NCI-H187 treated with DMSO at 0.1 percent for 48 hours (cell line): ENCODE measurements at regions not wholly inside any gene's neighbourhood (a gene's known extent, or its start where the extent isn't known, plus 50 kb on each side); places are given as distances from the start of the nearest gene placed in this dataset.

Experiments
- DNase-seq: peaks from one replicate; lab custom pipeline; 2025; lab: John Stamatoyannopoulos, UW

- no peak for DNase-seq
These were observed 555.3 kb upstream of the CELF2 start for GRCh38 chr10:10462151-10462941.

- no peak for DNase-seq
These were observed 545.9 kb upstream of the CELF2 start for GRCh38 chr10:10471758-10472157.

DNA sequence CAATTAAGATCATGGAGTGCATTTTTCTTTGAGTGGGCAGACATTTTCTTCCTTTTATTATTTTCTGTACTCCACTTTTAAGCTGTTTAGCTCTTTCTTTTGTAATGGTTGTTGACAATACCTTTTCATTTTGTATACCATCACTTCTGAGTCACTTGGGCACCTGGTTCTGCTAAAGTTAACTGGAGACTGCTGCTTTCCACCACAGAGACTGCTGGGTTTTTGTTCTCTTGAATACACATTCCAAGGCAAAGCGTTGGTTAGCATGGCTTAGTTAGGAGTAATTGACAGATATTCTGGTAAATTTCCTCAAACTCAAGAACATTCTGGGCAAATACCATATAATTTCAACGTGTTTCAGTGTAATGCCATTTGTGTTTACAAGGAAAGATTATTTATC lies 541.9 kb upstream of the CELF2 start:
- no peak for DNase-seq

DNA sequence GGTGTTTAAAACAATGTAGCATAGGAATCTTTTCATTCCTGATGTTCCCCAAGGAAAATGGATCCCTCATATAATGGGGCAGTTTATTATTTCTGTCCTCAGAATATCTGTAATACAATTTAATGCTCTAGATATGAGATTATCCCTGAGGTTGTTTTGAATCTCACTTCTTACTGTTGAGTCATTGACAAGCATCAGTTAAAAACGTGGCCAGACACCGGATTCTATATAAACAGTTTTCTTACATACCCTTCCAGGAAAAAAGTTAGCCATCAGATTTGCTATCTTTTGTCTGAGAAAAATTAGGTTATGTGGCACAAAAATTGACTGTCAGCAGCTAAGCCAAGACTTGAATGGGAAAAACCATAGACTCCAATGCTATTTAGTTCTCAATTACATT lies 539.8 kb upstream of the CELF2 start:
- no peak for DNase-seq

- no peak for DNase-seq
These were observed 538.2 kb upstream of the CELF2 start for GRCh38 chr10:10479465-10479864.

- DNase-seq, result no peak
These were observed 535.1 kb upstream of the CELF2 start for GRCh38 chr10:10482613-10483012.

DNA sequence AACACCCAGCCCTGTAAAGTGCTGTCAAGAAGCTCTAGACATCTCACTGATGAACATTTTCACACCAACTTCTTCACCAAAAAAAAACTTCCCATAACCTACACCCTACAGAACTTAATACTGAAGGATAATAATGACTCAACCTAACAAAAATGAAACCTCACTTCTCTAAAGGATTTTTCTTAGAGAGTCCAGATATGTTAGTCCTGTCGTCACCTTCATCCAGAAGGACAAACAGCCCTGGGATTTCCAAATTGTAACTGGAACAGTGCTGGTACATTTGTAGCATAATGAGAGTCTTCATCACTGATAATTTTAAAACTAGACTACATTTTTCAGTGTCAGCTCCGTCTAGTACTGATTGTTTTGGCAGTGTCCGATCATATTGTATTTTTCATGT lies 528.6 kb upstream of the CELF2 start:
- DNase-seq, result no peak

GRCh38 chr10:10489805-10490571 lies 527.7 kb upstream of the CELF2 start:
- no peak for DNase-seq

DNA sequence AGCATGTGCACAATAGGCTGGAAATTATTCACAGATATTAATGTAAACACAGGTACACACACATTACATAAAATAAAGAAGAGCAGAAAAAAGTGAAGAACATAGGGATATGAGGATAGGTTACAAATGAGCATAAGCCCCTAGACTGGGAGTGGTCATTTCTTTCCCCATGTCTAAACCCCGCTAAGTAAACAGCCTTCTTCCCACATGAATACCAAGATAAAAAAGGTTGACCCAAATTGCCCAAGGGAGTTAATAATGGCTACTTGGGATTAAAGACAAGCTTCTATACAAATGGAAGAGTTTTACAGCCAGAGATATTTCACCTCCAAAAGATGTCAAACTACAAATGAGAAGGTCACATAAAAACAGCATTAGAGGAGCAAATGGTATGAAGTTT lies 527.1 kb upstream of the CELF2 start:
- no peak for DNase-seq

GRCh38 chr10:10492420-10492819 lies 525.3 kb upstream of the CELF2 start:
- no peak for DNase-seq

- no peak for DNase-seq
These were observed 523.8 kb upstream of the CELF2 start for GRCh38 chr10:10493833-10494232.

- no peak for DNase-seq
These were observed 520.4 kb upstream of the CELF2 start for GRCh38 chr10:10497245-10497644.

- DNase-seq, result no peak
These were observed 518.9 kb upstream of the CELF2 start for GRCh38 chr10:10498781-10499180.

GRCh38 chr10:10499839-10500238 lies 517.8 kb upstream of the CELF2 start:
- DNase-seq, result no peak

- no peak for DNase-seq
These were observed 516.7 kb upstream of the CELF2 start for GRCh38 chr10:10500937-10501336.

- no peak for DNase-seq
These were observed 513.9 kb upstream of the CELF2 start for GRCh38 chr10:10503772-10504171.

DNA sequence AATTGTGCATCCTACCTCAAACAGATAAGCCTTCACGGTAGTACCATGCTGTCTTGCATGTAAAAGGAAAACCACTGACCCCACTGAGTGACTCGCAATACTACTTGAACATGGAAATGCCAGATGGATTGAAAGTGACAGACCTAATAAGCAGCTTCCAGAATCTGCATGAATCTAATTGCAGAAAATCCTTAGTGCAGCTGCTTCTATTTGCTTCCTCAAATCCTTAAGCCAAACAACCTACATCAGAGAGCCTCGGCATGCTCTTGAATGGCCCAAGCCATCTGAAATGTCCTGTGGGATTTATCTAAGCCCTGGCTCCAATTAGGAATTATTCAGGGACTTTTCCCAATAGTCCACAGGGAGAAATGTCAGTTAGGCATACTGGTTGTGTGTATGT lies 509.5 kb upstream of the CELF2 start:
- no peak for DNase-seq

DNA sequence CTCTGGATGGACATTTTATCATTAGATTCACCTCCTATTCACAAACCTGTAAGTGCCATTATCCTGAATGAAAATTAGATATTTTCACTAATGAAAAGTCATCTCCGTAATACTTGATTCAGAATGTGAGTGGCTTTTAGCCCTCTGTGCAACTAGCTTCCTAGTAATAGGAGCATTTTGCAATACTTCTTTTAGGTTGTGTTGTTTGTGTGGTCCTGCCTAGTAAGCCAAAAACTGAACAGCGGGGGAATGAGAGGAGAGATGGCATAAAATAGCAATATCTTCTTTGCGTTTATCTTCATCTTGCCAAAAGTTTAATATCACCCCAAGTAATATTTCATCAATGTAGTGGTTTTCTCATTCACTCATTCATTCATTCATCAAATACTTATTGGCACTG lies 507.5 kb upstream of the CELF2 start:
- no peak for DNase-seq

DNA sequence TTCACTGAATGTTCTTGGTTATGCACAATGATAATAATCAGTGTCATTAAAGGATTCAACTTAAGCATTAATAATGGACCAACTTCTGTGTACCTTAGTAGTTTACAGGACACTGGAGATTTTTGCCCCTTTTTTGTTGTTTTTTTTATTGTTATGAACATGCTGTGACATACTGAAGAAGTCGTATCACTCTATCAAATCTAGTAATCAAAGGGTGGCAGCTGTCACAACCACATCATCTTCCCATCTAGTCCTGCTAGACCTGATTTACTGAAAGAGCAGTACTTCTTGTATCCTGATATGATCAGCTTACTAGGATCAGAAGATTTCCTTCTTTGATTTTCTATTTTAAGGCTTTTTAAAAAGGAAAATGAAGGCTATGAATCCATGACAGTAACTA lies 504.6 kb upstream of the CELF2 start:
- DNase-seq, result no peak

- no peak for DNase-seq
These were observed 503.8 kb upstream of the CELF2 start for GRCh38 chr10:10513898-10514297.

DNA sequence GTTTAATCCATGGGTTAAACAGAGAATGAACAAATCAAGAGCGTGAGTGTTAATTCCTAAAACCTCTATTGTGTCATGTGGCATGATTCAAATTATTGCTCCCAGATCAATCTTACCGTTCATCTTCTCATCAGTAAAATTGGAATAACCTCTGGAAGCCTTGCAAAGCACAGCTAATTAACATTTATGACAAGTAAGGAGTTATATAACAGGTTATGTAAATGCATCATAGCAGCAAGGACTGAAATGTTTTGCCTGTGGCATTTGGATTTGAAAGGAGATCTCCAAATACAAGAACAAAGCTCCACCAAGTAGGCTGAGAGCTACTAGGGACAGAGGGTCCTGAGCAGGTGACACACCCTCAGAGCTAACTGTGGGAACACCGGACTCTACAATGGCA lies 502.9 kb upstream of the CELF2 start:
- no peak for DNase-seq

- no peak for DNase-seq
These were observed 502.0 kb upstream of the CELF2 start for GRCh38 chr10:10515479-10516204.
